ENCODE measurements at regions not wholly inside any gene's neighbourhood (a gene's known extent, or its start where the extent isn't known, plus 50 kb on each side); places are given as distances from the start of the nearest gene placed in this dataset.

DNA sequence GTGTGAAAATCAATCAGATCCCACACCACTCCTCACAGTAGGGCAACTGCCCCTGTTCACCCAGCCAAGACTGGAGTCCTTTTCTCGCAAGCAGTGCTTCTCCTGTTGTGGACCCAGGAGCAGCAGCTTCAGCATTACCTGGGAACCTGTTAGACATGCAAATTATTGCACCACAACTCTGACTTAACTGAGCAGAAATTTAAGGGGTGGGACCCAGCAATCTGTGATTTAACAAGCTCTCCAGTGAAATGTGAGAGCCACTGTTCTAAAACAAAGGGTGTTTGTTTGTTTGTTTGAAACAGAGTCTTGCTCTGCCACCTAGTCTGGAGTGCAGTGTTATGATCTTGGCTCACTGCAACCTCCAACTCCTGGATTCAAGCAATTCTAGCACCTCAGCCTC is 591.4 kb downstream of the SOX6 start:
- TF ChIP-seq, protein P1, sequence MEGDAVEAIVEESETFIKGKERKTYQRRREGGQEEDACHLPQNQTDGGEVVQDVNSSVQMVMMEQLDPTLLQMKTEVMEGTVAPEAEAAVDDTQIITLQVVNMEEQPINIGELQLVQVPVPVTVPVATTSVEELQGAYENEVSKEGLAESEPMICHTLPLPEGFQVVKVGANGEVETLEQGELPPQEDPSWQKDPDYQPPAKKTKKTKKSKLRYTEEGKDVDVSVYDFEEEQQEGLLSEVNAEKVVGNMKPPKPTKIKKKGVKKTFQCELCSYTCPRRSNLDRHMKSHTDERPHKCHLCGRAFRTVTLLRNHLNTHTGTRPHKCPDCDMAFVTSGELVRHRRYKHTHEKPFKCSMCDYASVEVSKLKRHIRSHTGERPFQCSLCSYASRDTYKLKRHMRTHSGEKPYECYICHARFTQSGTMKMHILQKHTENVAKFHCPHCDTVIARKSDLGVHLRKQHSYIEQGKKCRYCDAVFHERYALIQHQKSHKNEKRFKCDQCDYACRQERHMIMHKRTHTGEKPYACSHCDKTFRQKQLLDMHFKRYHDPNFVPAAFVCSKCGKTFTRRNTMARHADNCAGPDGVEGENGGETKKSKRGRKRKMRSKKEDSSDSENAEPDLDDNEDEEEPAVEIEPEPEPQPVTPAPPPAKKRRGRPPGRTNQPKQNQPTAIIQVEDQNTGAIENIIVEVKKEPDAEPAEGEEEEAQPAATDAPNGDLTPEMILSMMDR (IDR thresholded peaks at IDR 0.05; ENCODE audit: poor library complexity) = no peak
- no peak for TF ChIP-seq EZH2 (IDR thresholded peaks at IDR 0.05; ENCODE audit: borderline replicate concordance)
